ENCODE measurements at regions not wholly inside any gene's neighbourhood (a gene's known extent, or its start where the extent isn't known, plus 50 kb on each side); places are given as distances from the start of the nearest gene placed in this dataset.

- TF ChIP-seq EZH2phosphoT487 (IDR thresholded peaks at IDR 0.05; ENCODE audit: borderline replicate concordance, low read length) = no peak
- no peak for TF ChIP-seq CTCF (conservative IDR thresholded peaks at IDR 0.05; ENCODE audit: low read depth, low read length)
Observed at GRCh38 chr5:40397091-40397490, 282.6 kb upstream of the PTGER4 start.
